ENCODE measurements at regions not wholly inside any gene's neighbourhood (a gene's known extent, or its start where the extent isn't known, plus 50 kb on each side); places are given as distances from the start of the nearest gene placed in this dataset.
A peak's percentile ranks its signal among the peaks of the same experiment; 100 is the strongest.
"Not testable (repeated sequence)": the region's sequence is repeated elsewhere in the genome, so short reads cannot be mapped to it uniquely, and the experiment has no call there.

GRCh38 chr6:130725551-130725950, 101.7 kb upstream of the SMLR1 start:
- H3K27me3 ChIP-seq (ENCODE audit: control insufficient read depth, insufficient read depth, low read length) = no peaks in the 10 kb centered on the region
- H3K4me3 ChIP-seq (ENCODE audit: low read depth, low read length) = no peak overlapping the region
- H3K36me3 ChIP-seq (ENCODE audit: control insufficient read depth, insufficient read depth, low read length) = no peaks in the 10 kb centered on the region
- TF ChIP-seq CTCF (IDR thresholded peaks at IDR 0.05; ENCODE audit: insufficient read depth, low read length, poor library complexity, severe bottlenecking) = no peak
- no peak for DNase-seq (ENCODE audit: low read depth)

- H3K36me3 ChIP-seq (ENCODE audit: control insufficient read depth, insufficient read depth, low read length); DNase-seq (ENCODE audit: low read depth); H3K4me3 ChIP-seq (ENCODE audit: low read depth, low read length); H3K27me3 ChIP-seq (ENCODE audit: control insufficient read depth, insufficient read depth, low read length): not testable (repeated sequence)
These were observed 99.1 kb upstream of the SMLR1 start for GRCh38 chr6:130728064-130728463.

DNA sequence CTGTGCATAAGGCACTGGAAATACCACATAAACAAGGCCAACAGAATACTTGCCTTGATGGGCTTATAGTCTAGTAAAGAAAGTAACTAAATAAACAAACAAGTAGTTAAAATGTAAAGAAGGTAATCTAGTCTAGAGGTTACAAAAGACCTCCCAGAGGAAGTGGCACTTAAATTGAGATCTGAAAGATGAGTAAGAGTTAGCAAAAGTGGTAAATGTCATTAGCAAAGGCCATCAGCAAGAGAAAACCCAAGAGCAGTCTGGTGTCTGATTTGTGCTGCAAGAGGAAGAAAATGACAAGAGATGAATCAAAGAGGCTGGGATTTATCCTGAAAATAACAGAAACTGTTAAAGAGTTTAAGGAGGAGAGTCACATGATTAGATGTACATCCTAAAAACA, 96.6 kb upstream of the SMLR1 start:
- no peak for TF ChIP-seq CTCF (IDR thresholded peaks at IDR 0.05; ENCODE audit: insufficient read depth, low read length, poor library complexity, severe bottlenecking)
- H3K4me3 ChIP-seq (ENCODE audit: low read depth, low read length) = no peak overlapping the region
- H3K27me3 ChIP-seq (ENCODE audit: control insufficient read depth, insufficient read depth, low read length) = no peaks in the 10 kb centered on the region
- DNase-seq (ENCODE audit: low read depth) = no peak
- H3K36me3 ChIP-seq (ENCODE audit: control insufficient read depth, insufficient read depth, low read length) = no peaks in the 10 kb centered on the region

DNA sequence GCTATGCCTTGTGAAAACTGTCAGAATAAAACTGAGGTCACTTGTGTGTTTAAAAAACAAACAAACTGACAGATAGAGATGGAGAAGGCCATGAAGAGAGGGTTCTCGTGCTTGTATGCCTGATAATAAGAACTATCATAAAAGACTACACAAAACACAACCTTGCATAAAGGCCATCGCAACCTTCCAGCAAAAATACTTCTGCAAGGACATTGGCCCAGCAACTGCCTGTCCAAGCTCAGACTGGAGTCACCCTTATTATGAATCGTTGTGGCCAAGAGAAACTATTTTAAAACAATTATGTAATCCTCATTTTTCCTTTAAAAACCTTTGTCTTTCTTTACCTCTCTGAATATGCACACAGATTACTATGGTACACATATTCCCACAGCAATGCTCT, 93.0 kb upstream of the SMLR1 start:
- no peak for DNase-seq (ENCODE audit: low read depth)
- no peak for TF ChIP-seq CTCF (IDR thresholded peaks at IDR 0.05; ENCODE audit: insufficient read depth, low read length, poor library complexity, severe bottlenecking)
- Histone ChIP-seq H3K4me3 (ENCODE audit: low read depth, low read length) (no peak overlapping the region), H3K36me3 (ENCODE audit: control insufficient read depth, insufficient read depth, low read length) (no peaks in the 10 kb centered on the region), H3K27me3 (ENCODE audit: control insufficient read depth, insufficient read depth, low read length) (no peaks in the 10 kb centered on the region)

GRCh38 chr6:130740308-130740707, 86.9 kb upstream of the SMLR1 start:
- no peak for DNase-seq (ENCODE audit: low read depth)
- TF ChIP-seq CTCF (IDR thresholded peaks at IDR 0.05; ENCODE audit: insufficient read depth, low read length, poor library complexity, severe bottlenecking) = no peak
- no peaks in the 10 kb centered on the region for H3K36me3 ChIP-seq (ENCODE audit: control insufficient read depth, insufficient read depth, low read length)
- no peak overlapping the region for H3K4me3 ChIP-seq (ENCODE audit: low read depth, low read length)
- no peaks in the 10 kb centered on the region for H3K27me3 ChIP-seq (ENCODE audit: control insufficient read depth, insufficient read depth, low read length)

- Histone ChIP-seq H3K36me3 (ENCODE audit: control insufficient read depth, insufficient read depth, low read length) (no peaks in the 10 kb centered on the region), H3K4me3 (ENCODE audit: low read depth, low read length) (no peak overlapping the region), H3K27me3 (ENCODE audit: control insufficient read depth, insufficient read depth, low read length) (no peaks in the 10 kb centered on the region)
- DNase-seq (ENCODE audit: low read depth) = peak; percentile 16
- TF ChIP-seq CTCF (IDR thresholded peaks at IDR 0.05; ENCODE audit: insufficient read depth, low read length, poor library complexity, severe bottlenecking) = no peak
These were observed 85.0 kb upstream of the SMLR1 start for GRCh38 chr6:130742131-130742681.

Measured in kidney epithelial cell (primary cell).